GM12892 (cell line): ENCODE measurements at regions not wholly inside any gene's neighbourhood (a gene's known extent, or its start where the extent isn't known, plus 50 kb on each side); places are given as distances from the start of the nearest gene placed in this dataset.

Source experiments
- POLR2A ChIP-seq: IDR thresholded peaks from 2 replicates; pipeline ENCODE4 v1.6.1; 2011; ENCODE audit warnings: low read depth, low read length, control low read depth
- TAF1 ChIP-seq: IDR thresholded peaks from 2 replicates; pipeline ENCODE4 v1.6.1; 2011; ENCODE audit warnings: low read depth, mild to moderate bottlenecking, control low read depth, low read length, borderline replicate concordance

DNA sequence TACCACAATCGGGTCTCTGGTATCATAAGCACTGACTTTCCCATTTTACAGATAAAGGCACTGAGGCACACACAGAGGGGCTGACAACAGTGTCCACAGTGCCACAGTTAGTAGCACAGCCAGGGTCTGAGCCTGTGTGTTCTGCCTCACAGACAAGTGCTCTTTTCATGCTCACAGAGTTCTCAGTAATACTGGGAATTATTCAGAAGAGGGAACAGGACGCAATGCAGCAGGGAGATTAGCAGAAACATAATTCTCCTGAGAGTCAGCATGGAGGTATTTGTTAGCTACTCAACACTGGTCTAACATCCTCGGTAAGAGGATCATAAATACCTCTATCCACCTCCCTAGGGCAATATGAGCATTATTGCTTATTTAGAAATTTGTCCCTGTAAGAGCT is 219.3 kb upstream of the EEA1 start:
- TF ChIP-seq TAF1 (no peak), POLR2A (no peak)
